Fibroblast of villous mesenchyme (primary cell): ENCODE measurements at regions not wholly inside any gene's neighbourhood (a gene's known extent, or its start where the extent isn't known, plus 50 kb on each side); places are given as distances from the start of the nearest gene placed in this dataset.

Experiments
- DNase-seq: peaks from one replicate; pipeline ENCODE4 v3.0.0-alpha.2; 2010; ENCODE audit warnings: low read depth
- H3K4me3 ChIP-seq: 2 replicates; pipeline ENCODE4 v1.5.1; 2011; ENCODE audit warnings: low read depth, mild to moderate bottlenecking, low read length
- CTCF ChIP-seq: IDR thresholded peaks from 2 replicates; pipeline ENCODE4 v1.5.1; 2012; ENCODE audit warnings: low read depth, mild to moderate bottlenecking, low read length; ENCODE audit not compliant: insufficient read depth

- TF ChIP-seq CTCF = no peak
- DNase-seq = no peak
Measured at GRCh38 chr5:121380066-121380465, 471.6 kb upstream of the FTMT start.

GRCh38 chr5:121384359-121384758 lies 467.3 kb upstream of the FTMT start:
- no peak for TF ChIP-seq CTCF

More at GRCh38 chr5:121380066-121380465, 471.6 kb upstream of the FTMT start:
- H3K4me3 ChIP-seq = no peak overlapping the region

GRCh38 chr5:121386334-121386733 lies 465.3 kb upstream of the FTMT start:
- H3K4me3 ChIP-seq = no peak overlapping the region
- no peak for DNase-seq
- TF ChIP-seq CTCF = no peak

More at GRCh38 chr5:121384359-121384758, 467.3 kb upstream of the FTMT start:
- no peak for DNase-seq
- H3K4me3 ChIP-seq = no peak overlapping the region

GRCh38 chr5:121396716-121397115 lies 455.0 kb upstream of the FTMT start:
- H3K4me3 ChIP-seq = no peak overlapping the region
- no peak for TF ChIP-seq CTCF
- no peak for DNase-seq

- no peak overlapping the region for H3K4me3 ChIP-seq
- no peak for TF ChIP-seq CTCF
- DNase-seq = no peak
Measured at GRCh38 chr5:121399879-121400278, 451.8 kb upstream of the FTMT start.

- no peak for DNase-seq
- no peak for TF ChIP-seq CTCF
- H3K4me3 ChIP-seq = no peak overlapping the region
Measured at GRCh38 chr5:121408778-121409177, 442.9 kb upstream of the FTMT start.

- no peak for DNase-seq
- no peak for TF ChIP-seq CTCF
- no peak overlapping the region for H3K4me3 ChIP-seq
Measured at GRCh38 chr5:121415270-121415669, 436.4 kb upstream of the FTMT start.
